Gastrocnemius medialis (tissue), 4 donors: ENCODE measurements at regions not wholly inside any gene's neighbourhood (a gene's known extent, or its start where the extent isn't known, plus 50 kb on each side); places are given as distances from the start of the nearest gene placed in this dataset.

Experiments used
- ATAC-seq, 2 donors: fragments of 150-250 bp; one replicate each; pipeline ENCODE4 v1.9.1; 2016
- DNase-seq, 2 donors: peaks; one replicate each; pipeline ENCODE4 v3.0.0-alpha.2; 2019
- H3K27ac ChIP-seq, 4 donors: fragments of 200-600 bp; sonication (generic); 1 replicate in 1 of 4; 2 replicates in 3 of 4; pipeline ENCODE4 v1.5.1; 2016 to 2018; ENCODE audit warnings: mild to moderate bottlenecking in 2 of 4, moderate library complexity in 1 of 4
- H3K27me3 ChIP-seq, 3 donors: fragments of 200-600 bp; sonication (generic) in 2 of 3; 1 replicate in 1 of 3; 2 replicates in 2 of 3; pipeline versions ENCODE4 v1.5.1 to v1.6.0; 2016 to 2019; ENCODE audit warnings: mild to moderate bottlenecking in 1 of 3, moderate library complexity in 1 of 3
- H3K36me3 ChIP-seq, 2 donors: fragments of 200-600 bp; sonication (generic) in 1 of 2; one replicate each; pipeline ENCODE4 v1.5.1; 2017 to 2018
- H3K4me1 ChIP-seq, 2 donors: fragments of 200-600 bp; sonication (generic) in 1 of 2; one replicate each; pipeline ENCODE4 v1.5.1; 2016 to 2017; ENCODE audit warnings: mild to moderate bottlenecking in 2 of 2
- H3K4me3 ChIP-seq, 4 donors: fragments of 200-600 bp; sonication (generic) in 3 of 4; 1 replicate in 1 of 4; 2 replicates in 3 of 4; pipeline ENCODE4 v1.5.1; 2016 to 2019; ENCODE audit warnings: mild to moderate bottlenecking in 2 of 4
- H3K9me3 ChIP-seq, 3 donors: fragments of 200-600 bp; sonication (generic) in 2 of 3; 1 replicate in 1 of 3; 2 replicates in 2 of 3; pipeline ENCODE4 v1.5.1; 2016 to 2019
- POLR2A ChIP-seq, 2 donors: fragments of 450-650 bp; IDR thresholded peaks; one replicate each; pipeline ENCODE4 v1.6.1; 2017; ENCODE audit warnings: antibody characterized with exemption in 2 of 2, mild to moderate bottlenecking in 2 of 2, moderate library complexity in 2 of 2
- in situ Hi-C, 4 donors: fragments of 200-750 bp; cut with MboI; loops; one replicate each; pipeline versions ENCODE4 v1.15.0 to v1.8.0; 2017; ENCODE audit warnings: low sequenced_read_pairs in 4 of 4
- intact Hi-C: fragments of 100-400 bp; cut with DNase I; formaldehyde crosslinking; loops from one replicate; pipeline ENCODE4 v1.15.1; 2023; ENCODE audit warnings: low total_unique reads
- TF ChIP-seq, protein P1 (sequence below), 5 experiments: fragments of 450-650 bp in 3 of 5; fragments of 200-600 bp in 2 of 5; sonication (generic) in 2 of 5; IDR thresholded peaks in 4 of 5; conservative IDR thresholded peaks in 1 of 5; 1 replicate in 4 of 5; 2 replicates in 1 of 5; pipeline ENCODE4 v1.5.1; 2016 to 2019; ENCODE audit warnings: antibody characterized with exemption in 5 of 5, mild to moderate bottlenecking in 3 of 5, moderate library complexity in 3 of 5

DNA sequence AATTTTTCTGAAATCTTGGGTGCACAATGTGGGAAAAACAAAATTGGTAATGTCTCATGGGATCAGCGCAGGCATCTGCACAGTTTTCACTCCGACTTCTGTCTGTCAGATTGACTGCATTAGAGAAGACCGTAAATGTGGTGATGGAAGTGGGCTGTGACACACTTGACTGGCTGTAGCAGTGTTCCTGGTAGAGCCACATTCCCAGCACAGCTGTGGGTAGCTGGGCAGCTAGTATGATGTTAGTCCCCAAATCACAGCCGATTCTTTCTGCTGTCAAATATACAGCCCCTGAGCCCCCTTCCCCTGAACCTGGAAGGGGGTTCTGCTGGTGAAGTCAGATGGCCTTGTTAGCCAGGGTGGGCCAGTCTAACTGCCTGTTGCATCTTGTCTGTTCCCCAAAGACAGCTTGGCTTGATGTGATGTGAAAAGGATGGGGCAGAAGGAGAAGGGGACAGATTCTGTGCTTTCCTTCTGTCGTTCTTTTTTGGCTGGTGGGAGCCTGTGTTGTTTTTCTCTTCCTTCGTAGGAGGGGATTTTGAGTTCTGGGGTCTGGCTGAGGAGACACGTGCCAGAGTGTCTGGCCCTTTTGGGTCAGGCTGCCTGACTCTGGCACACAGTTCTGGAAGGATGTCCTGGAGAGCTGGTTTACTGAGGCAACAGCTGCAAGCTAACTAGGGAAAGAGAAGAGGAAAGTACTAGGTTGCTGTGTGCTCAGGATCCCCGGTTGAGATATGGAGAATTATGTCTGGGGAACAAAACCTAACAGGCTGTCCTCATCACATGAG, 66.4 kb upstream of the SPRY4 start:
- peaks cover 3% of the 10 kb centered on the region in 2 donors for H3K4me1 ChIP-seq
- ATAC-seq (no peak), DNase-seq (no peak)
- H3K36me3 ChIP-seq = no peaks in the 10 kb centered on the region
- no peak overlapping the region for H3K27ac ChIP-seq
- in situ Hi-C loops = no loop called here
- H3K9me3 ChIP-seq = no peaks in the 10 kb centered on the region
- no peak for TF ChIP-seq POLR2A (IDR thresholded peaks at IDR 0.05)
- TF ChIP-seq, protein P1, sequence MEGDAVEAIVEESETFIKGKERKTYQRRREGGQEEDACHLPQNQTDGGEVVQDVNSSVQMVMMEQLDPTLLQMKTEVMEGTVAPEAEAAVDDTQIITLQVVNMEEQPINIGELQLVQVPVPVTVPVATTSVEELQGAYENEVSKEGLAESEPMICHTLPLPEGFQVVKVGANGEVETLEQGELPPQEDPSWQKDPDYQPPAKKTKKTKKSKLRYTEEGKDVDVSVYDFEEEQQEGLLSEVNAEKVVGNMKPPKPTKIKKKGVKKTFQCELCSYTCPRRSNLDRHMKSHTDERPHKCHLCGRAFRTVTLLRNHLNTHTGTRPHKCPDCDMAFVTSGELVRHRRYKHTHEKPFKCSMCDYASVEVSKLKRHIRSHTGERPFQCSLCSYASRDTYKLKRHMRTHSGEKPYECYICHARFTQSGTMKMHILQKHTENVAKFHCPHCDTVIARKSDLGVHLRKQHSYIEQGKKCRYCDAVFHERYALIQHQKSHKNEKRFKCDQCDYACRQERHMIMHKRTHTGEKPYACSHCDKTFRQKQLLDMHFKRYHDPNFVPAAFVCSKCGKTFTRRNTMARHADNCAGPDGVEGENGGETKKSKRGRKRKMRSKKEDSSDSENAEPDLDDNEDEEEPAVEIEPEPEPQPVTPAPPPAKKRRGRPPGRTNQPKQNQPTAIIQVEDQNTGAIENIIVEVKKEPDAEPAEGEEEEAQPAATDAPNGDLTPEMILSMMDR (IDR thresholded peaks at IDR 0.05 in 4 of 5, conservative IDR thresholded peaks at IDR 0.05 in 1 of 5) = no peak
- H3K27me3 ChIP-seq = no peaks in the 10 kb centered on the region
- no peak overlapping the region for H3K4me3 ChIP-seq
- intact Hi-C loops = no loop called here

- H3K27me3 ChIP-seq = no peaks in the 10 kb centered on the region
- H3K36me3 ChIP-seq = no peaks in the 10 kb centered on the region
- H3K4me1 ChIP-seq = peaks cover 3% of the 10 kb centered on the region in 2 donors
- no peak for DNase-seq
- H3K4me3 ChIP-seq = no peak overlapping the region
- intact Hi-C loops = no loop called here
- TF ChIP-seq, protein P1 (IDR thresholded peaks at IDR 0.05 in 4 of 5, conservative IDR thresholded peaks at IDR 0.05 in 1 of 5) = no peak
- TF ChIP-seq POLR2A (IDR thresholded peaks at IDR 0.05) = no peak
- no peak for ATAC-seq
- no peaks in the 10 kb centered on the region for H3K9me3 ChIP-seq
- in situ Hi-C loops = no loop called here
- H3K27ac ChIP-seq = no peak overlapping the region
Measured at GRCh38 chr5:142390334-142390733, 65.5 kb upstream of the SPRY4 start.

DNA sequence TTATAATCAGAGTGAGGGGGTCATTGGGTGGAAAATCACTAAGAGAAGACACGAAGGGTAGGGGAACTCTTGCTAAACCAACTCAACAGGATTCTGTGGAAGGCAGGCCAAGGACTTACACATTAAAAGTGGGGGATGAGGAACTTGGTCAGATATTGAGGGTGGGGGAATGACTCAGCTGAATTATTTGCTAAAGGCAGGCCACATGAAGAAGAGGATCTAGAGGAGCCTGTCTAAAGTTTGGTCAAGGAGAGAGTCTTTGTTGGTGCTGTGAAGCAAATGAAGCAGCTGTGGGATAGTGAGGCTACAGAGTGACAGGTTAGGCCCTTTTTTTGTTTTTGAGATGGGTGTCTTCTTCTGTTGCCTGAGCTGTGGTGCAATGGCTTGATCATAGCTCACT, 63.9 kb upstream of the SPRY4 start:
- DNase-seq (no peak), ATAC-seq (no peak)
- H3K4me3 ChIP-seq = no peak overlapping the region
- H3K9me3 ChIP-seq = no peaks in the 10 kb centered on the region
- in situ Hi-C loops = no loop called here
- peaks cover 3% of the 10 kb centered on the region in 2 donors for H3K4me1 ChIP-seq
- intact Hi-C loops = no loop called here
- H3K36me3 ChIP-seq = no peaks in the 10 kb centered on the region
- H3K27ac ChIP-seq = no peak overlapping the region
- no peaks in the 10 kb centered on the region for H3K27me3 ChIP-seq
- TF ChIP-seq, protein P1 (IDR thresholded peaks at IDR 0.05 in 4 of 5, conservative IDR thresholded peaks at IDR 0.05 in 1 of 5) = no peak
- TF ChIP-seq POLR2A (IDR thresholded peaks at IDR 0.05) = no peak

DNA sequence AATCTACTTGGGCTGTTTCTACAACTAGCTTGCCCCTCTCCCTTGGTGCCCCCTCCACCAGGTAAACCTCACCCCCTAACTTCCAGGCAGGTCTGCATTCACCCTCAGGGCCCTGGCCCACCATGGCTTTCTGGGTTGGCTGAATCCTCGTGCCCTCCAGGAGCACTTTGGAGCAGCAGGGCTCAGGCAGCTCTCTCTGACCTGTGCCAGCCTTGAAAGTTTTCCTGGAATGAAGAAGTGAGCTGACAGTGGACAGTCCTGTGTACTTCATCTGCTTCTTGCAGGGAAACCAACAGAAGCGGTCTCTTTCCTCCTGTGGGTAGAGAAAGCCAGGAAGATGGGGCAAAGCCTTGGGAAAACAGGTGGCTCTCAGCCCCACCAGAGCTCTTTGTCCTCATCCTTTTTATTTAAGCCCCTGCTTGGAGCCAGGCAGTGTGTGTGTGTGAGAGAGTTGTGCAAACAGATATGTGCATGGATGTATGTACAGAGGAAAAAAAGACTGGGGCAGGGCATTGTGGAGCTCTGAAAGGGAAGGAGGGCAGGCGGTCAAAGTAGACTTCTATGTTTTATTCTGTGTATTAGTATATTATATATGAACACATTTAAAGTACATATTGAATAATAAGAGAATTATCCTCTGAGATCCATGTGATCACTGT, 62.3 kb upstream of the SPRY4 start:
- Histone ChIP-seq H3K27ac (no peak overlapping the region), H3K9me3 (no peaks in the 10 kb centered on the region), H3K4me3 (no peak overlapping the region), H3K27me3 (no peaks in the 10 kb centered on the region), H3K36me3 (no peaks in the 10 kb centered on the region), H3K4me1 (peaks cover 3% of the 10 kb centered on the region in 2 donors)
- in situ Hi-C loops = no loop called here
- TF ChIP-seq, protein P1 (IDR thresholded peaks at IDR 0.05 in 4 of 5, conservative IDR thresholded peaks at IDR 0.05 in 1 of 5) = no peak
- no peak for TF ChIP-seq POLR2A (IDR thresholded peaks at IDR 0.05)
- no peak for DNase-seq
- intact Hi-C loops = no loop called here
- no peak for ATAC-seq
